ENCODE measurements at regions not wholly inside any gene's neighbourhood (a gene's known extent, or its start where the extent isn't known, plus 50 kb on each side); places are given as distances from the start of the nearest gene placed in this dataset.

DNA sequence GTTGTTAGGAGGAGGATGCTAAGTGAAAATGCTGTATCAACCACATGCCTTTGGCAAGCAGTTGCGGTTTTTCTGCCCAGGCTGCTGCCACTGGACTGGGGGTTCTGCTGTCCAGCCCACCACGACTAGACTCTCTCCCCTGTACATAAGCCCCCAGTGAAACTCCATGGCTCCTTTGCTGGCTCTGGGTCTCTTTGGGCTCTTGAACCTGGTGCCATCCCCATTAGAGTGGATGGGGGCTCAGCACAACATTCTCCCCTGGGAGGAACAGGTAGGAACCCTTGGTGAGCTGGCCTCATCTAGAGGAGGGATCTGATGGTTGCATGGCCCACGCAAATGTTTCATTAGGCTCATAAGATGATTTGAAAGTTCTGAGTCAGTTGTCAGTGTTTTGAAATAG is 204.8 kb upstream of the KCNG1 start:
- Histone ChIP-seq H3K36me3 (ENCODE audit: control insufficient read depth, insufficient read depth, low read length) (no peaks in the 10 kb centered on the region), H3K4me1 (ENCODE audit: control insufficient read depth, extremely low read depth, insufficient read depth, low read length) (no peaks in the 10 kb centered on the region), H3K27me3 (ENCODE audit: control insufficient read depth, insufficient read depth, low read length) (peaks cover 11% of the 10 kb centered on the region), H4K20me1 (ENCODE audit: control insufficient read depth, extremely low read depth, insufficient read depth, low read length) (no peaks in the 10 kb centered on the region), H3K9me3 (ENCODE audit: control insufficient read depth, insufficient read depth, low read depth, low read length) (no peaks in the 10 kb centered on the region), H2AFZ (ENCODE audit: low read length) (no peak overlapping the region), H3K4me2 (ENCODE audit: extremely low read depth, insufficient read depth, low read length) (no peak overlapping the region), H3K79me2 (ENCODE audit: control insufficient read depth, insufficient read depth, low read length) (no peaks in the 10 kb centered on the region), H3K27ac (ENCODE audit: insufficient read depth, low read length) (no peak overlapping the region), H3K9ac (ENCODE audit: insufficient read depth, low read length) (no peak overlapping the region), H3K4me3 (replicated peaks in 1 of 4; ENCODE audit: control extremely low read depth in 1 of 4, insufficient read depth in 1 of 4, low read depth in 3 of 4, low read length in 4 of 4) (no peak overlapping the region)
- DNase-seq (ENCODE audit: low read depth in 2 of 2), result no peak
- TF ChIP-seq EZH2 (IDR thresholded peaks at IDR 0.05; ENCODE audit: low read length, missing control alignments), result no peak
- TF ChIP-seq, protein P1, sequence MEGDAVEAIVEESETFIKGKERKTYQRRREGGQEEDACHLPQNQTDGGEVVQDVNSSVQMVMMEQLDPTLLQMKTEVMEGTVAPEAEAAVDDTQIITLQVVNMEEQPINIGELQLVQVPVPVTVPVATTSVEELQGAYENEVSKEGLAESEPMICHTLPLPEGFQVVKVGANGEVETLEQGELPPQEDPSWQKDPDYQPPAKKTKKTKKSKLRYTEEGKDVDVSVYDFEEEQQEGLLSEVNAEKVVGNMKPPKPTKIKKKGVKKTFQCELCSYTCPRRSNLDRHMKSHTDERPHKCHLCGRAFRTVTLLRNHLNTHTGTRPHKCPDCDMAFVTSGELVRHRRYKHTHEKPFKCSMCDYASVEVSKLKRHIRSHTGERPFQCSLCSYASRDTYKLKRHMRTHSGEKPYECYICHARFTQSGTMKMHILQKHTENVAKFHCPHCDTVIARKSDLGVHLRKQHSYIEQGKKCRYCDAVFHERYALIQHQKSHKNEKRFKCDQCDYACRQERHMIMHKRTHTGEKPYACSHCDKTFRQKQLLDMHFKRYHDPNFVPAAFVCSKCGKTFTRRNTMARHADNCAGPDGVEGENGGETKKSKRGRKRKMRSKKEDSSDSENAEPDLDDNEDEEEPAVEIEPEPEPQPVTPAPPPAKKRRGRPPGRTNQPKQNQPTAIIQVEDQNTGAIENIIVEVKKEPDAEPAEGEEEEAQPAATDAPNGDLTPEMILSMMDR (conservative IDR thresholded peaks at IDR 0.05 in 1 of 2, IDR thresholded peaks at IDR 0.05 in 1 of 2; ENCODE audit: low read depth in 1 of 2, low read length in 2 of 2), result no peak

- Histone ChIP-seq H2AFZ (ENCODE audit: low read length) (no peak overlapping the region), H3K27me3 (ENCODE audit: control insufficient read depth, insufficient read depth, low read length) (peaks cover 19% of the 10 kb centered on the region), H3K4me2 (ENCODE audit: extremely low read depth, insufficient read depth, low read length) (no peak overlapping the region), H3K36me3 (ENCODE audit: control insufficient read depth, insufficient read depth, low read length) (no peaks in the 10 kb centered on the region), H3K9ac (ENCODE audit: insufficient read depth, low read length) (no peak overlapping the region), H3K4me3 (replicated peaks in 1 of 4; ENCODE audit: control extremely low read depth in 1 of 4, insufficient read depth in 1 of 4, low read depth in 3 of 4, low read length in 4 of 4) (no peak overlapping the region), H3K9me3 (ENCODE audit: control insufficient read depth, insufficient read depth, low read depth, low read length) (no peaks in the 10 kb centered on the region), H3K79me2 (ENCODE audit: control insufficient read depth, insufficient read depth, low read length) (no peaks in the 10 kb centered on the region), H4K20me1 (ENCODE audit: control insufficient read depth, extremely low read depth, insufficient read depth, low read length) (no peaks in the 10 kb centered on the region), H3K27ac (ENCODE audit: insufficient read depth, low read length) (no peak overlapping the region), H3K4me1 (ENCODE audit: control insufficient read depth, extremely low read depth, insufficient read depth, low read length) (no peaks in the 10 kb centered on the region)
- no peak for DNase-seq (ENCODE audit: low read depth in 2 of 2)
- no peak for TF ChIP-seq EZH2 (IDR thresholded peaks at IDR 0.05; ENCODE audit: low read length, missing control alignments)
- TF ChIP-seq, protein P1 (conservative IDR thresholded peaks at IDR 0.05 in 1 of 2, IDR thresholded peaks at IDR 0.05 in 1 of 2; ENCODE audit: low read depth in 1 of 2, low read length in 2 of 2), result no peak
These were observed 200.3 kb upstream of the KCNG1 start for GRCh38 chr20:51223183-51223720.

DNA sequence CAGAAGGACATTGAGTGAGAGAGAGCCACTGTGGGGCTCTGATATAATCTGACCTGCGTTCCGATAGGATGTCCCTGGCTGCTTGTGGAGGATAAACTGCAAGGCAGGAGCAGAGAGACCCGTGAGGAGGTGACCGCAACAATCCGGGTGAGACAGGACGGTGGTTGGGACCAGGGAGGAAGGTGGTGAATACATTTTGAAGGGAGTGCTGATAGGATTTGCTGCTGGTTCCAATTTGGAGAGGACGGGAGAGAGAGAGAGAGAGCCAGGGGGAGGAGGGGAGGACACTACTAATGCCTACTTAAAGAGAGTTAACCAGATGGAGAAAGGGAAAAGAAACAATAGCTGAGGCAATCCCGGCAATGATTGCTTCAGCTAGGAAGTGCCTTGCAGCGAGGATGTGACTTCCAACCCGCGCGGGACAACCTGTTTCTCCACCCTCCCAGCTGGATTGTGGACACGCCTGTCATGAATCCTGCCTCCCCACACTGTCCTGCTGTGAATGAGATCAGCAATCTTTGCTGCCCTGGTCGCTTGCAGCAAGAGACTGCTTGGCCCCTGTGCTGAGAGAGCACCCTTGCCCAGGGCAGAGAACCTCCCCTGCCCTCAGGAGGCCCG is 199.0 kb upstream of the KCNG1 start:
- no peak overlapping the region for H2AFZ ChIP-seq (ENCODE audit: low read length)
- no peak overlapping the region for H3K4me2 ChIP-seq (ENCODE audit: extremely low read depth, insufficient read depth, low read length)
- peak; percentile 49 for TF ChIP-seq EZH2 (IDR thresholded peaks at IDR 0.05; ENCODE audit: low read length, missing control alignments)
- TF ChIP-seq, protein P1 (conservative IDR thresholded peaks at IDR 0.05 in 1 of 2, IDR thresholded peaks at IDR 0.05 in 1 of 2; ENCODE audit: low read depth in 1 of 2, low read length in 2 of 2), result no peak
- H3K27me3 ChIP-seq (ENCODE audit: control insufficient read depth, insufficient read depth, low read length), result peaks cover 14% of the 10 kb centered on the region
- H3K4me1 ChIP-seq (ENCODE audit: control insufficient read depth, extremely low read depth, insufficient read depth, low read length), result no peaks in the 10 kb centered on the region
- no peaks in the 10 kb centered on the region for H3K36me3 ChIP-seq (ENCODE audit: control insufficient read depth, insufficient read depth, low read length)
- peak overlapping the region in 2 of 4 experiments; percentile 8 to 39 for H3K4me3 ChIP-seq (replicated peaks in 1 of 4; ENCODE audit: control extremely low read depth in 1 of 4, insufficient read depth in 1 of 4, low read depth in 3 of 4, low read length in 4 of 4)
- no peaks in the 10 kb centered on the region for H3K9me3 ChIP-seq (ENCODE audit: control insufficient read depth, insufficient read depth, low read depth, low read length)
- H3K27ac ChIP-seq (ENCODE audit: insufficient read depth, low read length), result no peak overlapping the region
- H4K20me1 ChIP-seq (ENCODE audit: control insufficient read depth, extremely low read depth, insufficient read depth, low read length), result no peaks in the 10 kb centered on the region
- no peaks in the 10 kb centered on the region for H3K79me2 ChIP-seq (ENCODE audit: control insufficient read depth, insufficient read depth, low read length)
- no peak overlapping the region for H3K9ac ChIP-seq (ENCODE audit: insufficient read depth, low read length)
- DNase-seq (ENCODE audit: low read depth in 2 of 2), result peak in 1 of 2 donors; percentile 86

All from fibroblast of lung (primary cell).